ENCODE measurements at regions not wholly inside any gene's neighbourhood (a gene's known extent, or its start where the extent isn't known, plus 50 kb on each side); places are given as distances from the start of the nearest gene placed in this dataset.

DNA sequence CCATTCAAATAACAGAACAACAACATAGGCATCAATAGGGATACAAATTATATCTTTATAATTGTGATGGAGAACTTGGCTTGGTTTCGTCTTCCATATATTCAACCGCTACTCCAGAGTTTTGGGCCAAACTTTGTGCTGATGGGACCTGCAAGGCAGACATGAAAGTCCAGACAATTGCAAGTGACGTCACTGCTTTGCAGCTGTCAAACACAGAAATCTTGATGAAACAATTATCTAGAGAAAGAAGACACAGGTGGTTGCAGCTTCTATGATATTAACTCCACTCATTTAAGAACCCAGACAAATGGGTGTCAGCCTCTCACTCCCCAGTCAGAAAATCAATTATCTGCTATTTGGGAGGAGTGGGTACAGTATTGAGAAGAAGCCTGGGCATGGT is 390.6 kb downstream of the NUF2 start:
- TF ChIP-seq, protein P1, sequence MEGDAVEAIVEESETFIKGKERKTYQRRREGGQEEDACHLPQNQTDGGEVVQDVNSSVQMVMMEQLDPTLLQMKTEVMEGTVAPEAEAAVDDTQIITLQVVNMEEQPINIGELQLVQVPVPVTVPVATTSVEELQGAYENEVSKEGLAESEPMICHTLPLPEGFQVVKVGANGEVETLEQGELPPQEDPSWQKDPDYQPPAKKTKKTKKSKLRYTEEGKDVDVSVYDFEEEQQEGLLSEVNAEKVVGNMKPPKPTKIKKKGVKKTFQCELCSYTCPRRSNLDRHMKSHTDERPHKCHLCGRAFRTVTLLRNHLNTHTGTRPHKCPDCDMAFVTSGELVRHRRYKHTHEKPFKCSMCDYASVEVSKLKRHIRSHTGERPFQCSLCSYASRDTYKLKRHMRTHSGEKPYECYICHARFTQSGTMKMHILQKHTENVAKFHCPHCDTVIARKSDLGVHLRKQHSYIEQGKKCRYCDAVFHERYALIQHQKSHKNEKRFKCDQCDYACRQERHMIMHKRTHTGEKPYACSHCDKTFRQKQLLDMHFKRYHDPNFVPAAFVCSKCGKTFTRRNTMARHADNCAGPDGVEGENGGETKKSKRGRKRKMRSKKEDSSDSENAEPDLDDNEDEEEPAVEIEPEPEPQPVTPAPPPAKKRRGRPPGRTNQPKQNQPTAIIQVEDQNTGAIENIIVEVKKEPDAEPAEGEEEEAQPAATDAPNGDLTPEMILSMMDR (IDR thresholded peaks at IDR 0.05; ENCODE audit: extremely low read depth in 1 of 2, insufficient read depth in 1 of 2, low read depth in 1 of 2, low read length in 2 of 2), result no peak
- TF ChIP-seq FOS (IDR thresholded peaks at IDR 0.05; ENCODE audit: borderline replicate concordance, insufficient read depth, low read length) (no peak), POLR2A (IDR thresholded peaks at IDR 0.05; ENCODE audit: low read depth, low read length) (no peak), EZH2 (IDR thresholded peaks at IDR 0.05; ENCODE audit: borderline replicate concordance, low read depth, low read length, severe bottlenecking) (no peak), GATA2 (IDR thresholded peaks at IDR 0.05; ENCODE audit: insufficient read depth, insufficient read length, low read depth, low read length) (no peak), MYC (IDR thresholded peaks at IDR 0.05; ENCODE audit: low read depth, low read length) (no peak)
